SK-N-SH treated with all-trans-retinoic acid at 6 μM for 48 hours (cell line): ENCODE measurements at regions not wholly inside any gene's neighbourhood (a gene's known extent, or its start where the extent isn't known, plus 50 kb on each side); places are given as distances from the start of the nearest gene placed in this dataset.

ENCODE experiments used
- CREB5 ChIP-seq: fragments of 250-450 bp; sonication (Bioruptor Pico); IDR thresholded peaks from 2 replicates; pipeline ENCODE4 v1.5.1; 2020; ENCODE audit warnings: low read depth, mild to moderate bottlenecking, moderate library complexity
- ISL1 ChIP-seq: fragments of 250-450 bp; sonication (Bioruptor Pico); IDR thresholded peaks from 2 replicates; pipeline ENCODE4 v2.1.2; 2022; ENCODE audit warnings: mild to moderate bottlenecking, moderate library complexity
- RARB ChIP-seq: fragments of 250-450 bp; sonication (Bioruptor Pico); IDR thresholded peaks from 2 replicates; pipeline ENCODE4 v1.8.0; 2021; ENCODE audit warnings: mild to moderate bottlenecking, moderate library complexity
- ZFP3 ChIP-seq: fragments of 250-450 bp; sonication (Bioruptor Pico); IDR thresholded peaks from 2 replicates; pipeline ENCODE4 v1.5.0; 2020; ENCODE audit warnings: mild to moderate bottlenecking, moderate library complexity

- TF ChIP-seq RARB (CRISPR knock-in tag): no peak
- no peak for TF ChIP-seq CREB5 (CRISPR knock-in tag)
- no peak for TF ChIP-seq ISL1 (CRISPR knock-in tag)
- TF ChIP-seq ZFP3: no peak
Observed at GRCh38 chr6:12364621-12365020, 74.5 kb downstream of the EDN1 start.
